Ovary (tissue), 7 donors: ENCODE measurements at regions not wholly inside any gene's neighbourhood (a gene's known extent, or its start where the extent isn't known, plus 50 kb on each side); places are given as distances from the start of the nearest gene placed in this dataset.

ENCODE experiments used
- DNase-seq, 5 donors: peaks; one replicate each; pipeline ENCODE4 v3.0.0-alpha.2; 2019 to 2020
- H3K27ac ChIP-seq, 2 donors: fragments of 200-600 bp; one replicate each; pipeline versions ENCODE4 v1.5.1 to v1.8.0; 2019 to 2022
- H3K27me3 ChIP-seq: fragments of 200-600 bp; one replicate; pipeline ENCODE4 v1.8.0; 2022
- H3K36me3 ChIP-seq: fragments of 200-600 bp; sonication (generic); one replicate; pipeline ENCODE4 v1.5.1; 2019
- H3K4me1 ChIP-seq: one replicate; pipeline ENCODE4 v1.8.1; 2013; ENCODE audit warnings: mild to moderate bottlenecking, moderate library complexity; ENCODE audit not compliant: insufficient read depth
- H3K4me3 ChIP-seq: fragments of 200-600 bp; sonication (generic); one replicate; pipeline ENCODE4 v1.5.1; 2017
- H3K9me3 ChIP-seq, 2 donors: fragments of 200-600 bp in 1 of 2; sonication (generic) in 1 of 2; one replicate each; pipeline versions ENCODE4 v1.5.1 to v1.8.1; 2013 to 2019; ENCODE audit warnings: mild to moderate bottlenecking in 1 of 2, moderate library complexity in 1 of 2
- EP300 ChIP-seq: sonication (generic); formaldehyde crosslinking; IDR thresholded peaks from one replicate; pipeline ENCODE4 v1.6.1; 2017; ENCODE audit warnings: antibody characterized with exemption
- POLR2A ChIP-seq: fragments of 450-650 bp; IDR thresholded peaks from one replicate; pipeline ENCODE4 v1.6.1; 2017; ENCODE audit warnings: antibody characterized with exemption, mild to moderate bottlenecking, moderate library complexity
- WGBS, 3 donors: extraction: QIAGEN DNeasy Blood & Tissue Kit in 1 of 3; methylation state at CpG; one replicate each; pipeline versions ENCODE4 v1.1.5 to v1.1.7; 2013 to 2017; 5-methylcytosine and 5-hydroxymethylcytosine counted together
- intact Hi-C, 4 donors: fragments of 100-400 bp; cut with DNase I; formaldehyde crosslinking; loops; one replicate each; pipeline versions ENCODE4 v1.11.0 to v1.15.1; 2022 to 2023
- TF ChIP-seq, protein P1 (sequence below), 3 donors: fragments of 450-650 bp in 2 of 3; fragments of 200-600 bp in 1 of 3; IDR thresholded peaks; one replicate each; pipeline versions ENCODE4 v1.5.1 to v1.8.0; 2016 to 2022; ENCODE audit warnings: antibody characterized with exemption in 3 of 3, mild to moderate bottlenecking in 1 of 3
- donor health status: DM: no; HTN: no; CAD: no; lungs with moderate emphysema.
- donor health status: DM: no; HTN: no; CAD: no.
- donor health status: Bipolar disorder and iron deficiency.
- donor health status: DM: no; HTN: no; CAD: no.
- donor health status: DM: yes; HTN: yes; CAD: no.

DNA sequence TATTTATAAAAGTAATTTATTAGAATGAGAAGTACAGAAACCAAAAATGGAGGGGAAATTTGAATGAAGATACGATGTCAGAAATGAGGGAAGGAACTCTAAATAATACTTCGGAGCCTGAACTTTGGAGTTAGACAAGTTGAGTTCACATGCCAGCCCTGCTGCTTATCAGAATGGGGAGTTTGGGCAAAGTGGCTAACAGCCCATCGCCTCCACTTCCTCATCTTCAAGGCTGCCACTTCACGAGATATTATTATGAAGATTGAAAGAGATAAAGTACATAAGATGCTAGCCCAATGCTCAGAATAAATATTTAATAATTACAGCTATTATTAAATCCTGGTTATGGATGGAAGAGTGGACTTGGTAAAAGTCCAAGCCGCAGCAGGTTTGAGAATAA lies 56.2 kb upstream of the ABCA1 start:
- no peaks in the 10 kb centered on the region for H3K27me3 ChIP-seq
- no peak overlapping the region for H3K27ac ChIP-seq
- DNase-seq, result no peak
- H3K4me3 ChIP-seq, result no peak overlapping the region
- H3K4me1 ChIP-seq, result peaks cover 10% of the 10 kb centered on the region
- TF ChIP-seq EP300, result no peak
- TF ChIP-seq, protein P1, sequence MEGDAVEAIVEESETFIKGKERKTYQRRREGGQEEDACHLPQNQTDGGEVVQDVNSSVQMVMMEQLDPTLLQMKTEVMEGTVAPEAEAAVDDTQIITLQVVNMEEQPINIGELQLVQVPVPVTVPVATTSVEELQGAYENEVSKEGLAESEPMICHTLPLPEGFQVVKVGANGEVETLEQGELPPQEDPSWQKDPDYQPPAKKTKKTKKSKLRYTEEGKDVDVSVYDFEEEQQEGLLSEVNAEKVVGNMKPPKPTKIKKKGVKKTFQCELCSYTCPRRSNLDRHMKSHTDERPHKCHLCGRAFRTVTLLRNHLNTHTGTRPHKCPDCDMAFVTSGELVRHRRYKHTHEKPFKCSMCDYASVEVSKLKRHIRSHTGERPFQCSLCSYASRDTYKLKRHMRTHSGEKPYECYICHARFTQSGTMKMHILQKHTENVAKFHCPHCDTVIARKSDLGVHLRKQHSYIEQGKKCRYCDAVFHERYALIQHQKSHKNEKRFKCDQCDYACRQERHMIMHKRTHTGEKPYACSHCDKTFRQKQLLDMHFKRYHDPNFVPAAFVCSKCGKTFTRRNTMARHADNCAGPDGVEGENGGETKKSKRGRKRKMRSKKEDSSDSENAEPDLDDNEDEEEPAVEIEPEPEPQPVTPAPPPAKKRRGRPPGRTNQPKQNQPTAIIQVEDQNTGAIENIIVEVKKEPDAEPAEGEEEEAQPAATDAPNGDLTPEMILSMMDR (IDR thresholded peaks at IDR 0.05), result no peak
- no peak for TF ChIP-seq POLR2A
- H3K36me3 ChIP-seq, result no peaks in the 10 kb centered on the region
- 60 to 73% (median 64%) methylated on average over 5 of the region's 5 CpGs for WGBS, 3 donors
- intact Hi-C loops, result loop anchor here in 1 of 4 donors (10.0 kb wide), 1 partner anchor 49 kb away; no protein-coding TSS in a partner anchor
- no peaks in the 10 kb centered on the region for H3K9me3 ChIP-seq

GRCh38 chr9:104984542-104984941 lies 56.6 kb upstream of the ABCA1 start:
- Histone ChIP-seq H3K27ac (no peak overlapping the region), H3K4me3 (no peak overlapping the region), H3K4me1 (peaks cover 10% of the 10 kb centered on the region), H3K27me3 (no peaks in the 10 kb centered on the region), H3K9me3 (no peaks in the 10 kb centered on the region), H3K36me3 (no peaks in the 10 kb centered on the region)
- WGBS, 3 donors, result 73 to 77% (median 76%) methylated on average over 2 of the region's 2 CpGs
- intact Hi-C loops, result loop anchor here in 1 of 4 donors (10.0 kb wide), 1 partner anchor 50 kb away; no protein-coding TSS in a partner anchor
- TF ChIP-seq POLR2A, result no peak
- TF ChIP-seq EP300, result no peak
- TF ChIP-seq, protein P1 (IDR thresholded peaks at IDR 0.05), result no peak
- no peak for DNase-seq

- Histone ChIP-seq H3K27me3 (no peaks in the 10 kb centered on the region), H3K4me3 (no peak overlapping the region), H3K9me3 (no peaks in the 10 kb centered on the region), H3K36me3 (no peaks in the 10 kb centered on the region), H3K4me1 (peaks cover 10% of the 10 kb centered on the region), H3K27ac (no peak overlapping the region)
- intact Hi-C loops, result loop anchor here in 1 of 4 donors (10.0 kb wide), 1 partner anchor 50 kb away; no protein-coding TSS in a partner anchor
- WGBS, 3 donors, result 83 to 87% (median 84%) methylated on average over 2 of the region's 2 CpGs
- no peak for DNase-seq
- TF ChIP-seq EP300 (no peak), POLR2A (no peak)
- TF ChIP-seq, protein P1 (IDR thresholded peaks at IDR 0.05), result no peak
These were observed 57.0 kb upstream of the ABCA1 start for GRCh38 chr9:104984948-104985347.

DNA sequence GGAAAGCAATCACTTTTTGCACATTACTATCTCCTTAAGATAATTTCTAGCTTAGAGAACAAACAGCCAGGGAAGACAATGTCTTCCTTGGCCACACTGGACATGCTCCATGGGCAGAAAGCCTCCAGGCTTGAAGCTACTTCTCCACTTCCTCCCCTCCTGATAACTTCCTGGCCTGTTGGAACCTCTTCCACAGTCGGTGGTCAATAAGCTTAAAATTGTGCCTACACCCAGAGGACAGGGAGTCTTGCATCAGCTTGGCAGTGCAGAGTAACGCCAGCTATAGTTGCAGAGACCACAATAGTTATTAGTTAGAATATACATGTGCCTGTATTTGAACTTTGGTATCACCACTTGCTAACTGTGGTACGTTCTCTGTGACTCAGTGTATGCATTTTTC lies 58.1 kb upstream of the ABCA1 start:
- no peak for DNase-seq

More for the DNA sequence above, 58.1 kb upstream of the ABCA1 start:
- H3K27ac ChIP-seq, result no peak overlapping the region
- H3K36me3 ChIP-seq, result no peaks in the 10 kb centered on the region
- TF ChIP-seq EP300 (no peak), POLR2A (no peak)
- TF ChIP-seq, protein P1 (IDR thresholded peaks at IDR 0.05), result no peak
- no peaks in the 10 kb centered on the region for H3K9me3 ChIP-seq
- WGBS, 3 donors, result 69 to 73% (median 70%) methylated on average over 3 of the region's 3 CpGs
- H3K4me1 ChIP-seq, result peaks cover 14% of the 10 kb centered on the region
- no peaks in the 10 kb centered on the region for H3K27me3 ChIP-seq
- H3K4me3 ChIP-seq, result no peak overlapping the region
- intact Hi-C loops, result loop anchor here in 1 of 4 donors (10.0 kb wide), 1 partner anchor 51 kb away; no protein-coding TSS in a partner anchor
